IMR-90 (cell line): ENCODE measurements at regions not wholly inside any gene's neighbourhood (a gene's known extent, or its start where the extent isn't known, plus 50 kb on each side); places are given as distances from the start of the nearest gene placed in this dataset.

Experiments
- ATAC-seq: fragments of 200-7000 bp; cut with Tn5 transposase; 2 replicates; pipeline ENCODE4 v1.9.1; 2020; ENCODE audit warnings: low read depth, mild to moderate bottlenecking, moderate library complexity
- BruUV-seq: library from RNA; stranded (reverse); fragments of 400-500 nt; replicated peaks from 2 replicates; lab custom pipeline; 2021; lab: Mats Ljungman, UMichigan
- CTCF ChIA-PET: fragments of 300-600 bp; formaldehyde crosslinking; extraction: SDS; loops from one replicate; lab custom pipeline; 2021; ENCODE audit warnings: antibody characterized with exemption; lab: Yijun Ruan, JAX
- POLR2A ChIA-PET: fragments of 300-600 bp; sonication (Branson Sonifier 250); formaldehyde crosslinking; loops from one replicate; lab custom pipeline; 2022; ENCODE audit warnings: antibody characterized with exemption; ENCODE audit not compliant: unreplicated experiment; lab: Charles Lee
- DNase-seq: peaks from one replicate; pipeline ENCODE4 v3.0.0; 2013
- H2AFZ ChIP-seq: replicated peaks from 2 replicates; pipeline ENCODE3; 2013; ENCODE audit warnings: low read length, mild to moderate bottlenecking; ENCODE audit not compliant: poor library complexity
- H2AK5ac ChIP-seq: 2 replicates; pipeline ENCODE4 v1.6.1; 2013; ENCODE audit warnings: low read depth, low read length, inconsistent platforms
- H2AK9ac ChIP-seq: replicated peaks from 2 replicates; pipeline ENCODE3; 2013; ENCODE audit warnings: mild to moderate bottlenecking, low read depth, low read length, moderate library complexity; ENCODE audit not compliant: poor library complexity
- H2BK120ac ChIP-seq: 2 replicates; pipeline ENCODE4 v1.6.1; 2013; ENCODE audit warnings: low read depth, low read length, inconsistent platforms
- H2BK15ac ChIP-seq: 3 replicates; pipeline ENCODE4 v1.6.1; 2013; ENCODE audit warnings: low read depth, low read length, inconsistent platforms
- H2BK20ac ChIP-seq: 2 replicates; pipeline ENCODE4 v1.6.1; 2013; ENCODE audit warnings: low read depth, mild to moderate bottlenecking, inconsistent platforms, low read length, moderate library complexity
- H2BK5ac ChIP-seq: 2 replicates; pipeline ENCODE4 v1.6.1; 2013; ENCODE audit warnings: mild to moderate bottlenecking, low read depth, low read length, inconsistent platforms; ENCODE audit not compliant: poor library complexity, severe bottlenecking
- H3K14ac ChIP-seq: replicated peaks from 2 replicates; pipeline ENCODE4 v1.6.1; 2013; ENCODE audit warnings: low read depth, low read length, inconsistent platforms
- H3K18ac ChIP-seq: 2 replicates; pipeline ENCODE4 v1.6.1; 2013; ENCODE audit warnings: low read depth, low read length, control low read depth
- H3K23ac ChIP-seq: 2 replicates; pipeline ENCODE4 v1.6.1; 2013; ENCODE audit warnings: low read depth, low read length, inconsistent platforms
- H3K27ac ChIP-seq: 2 replicates; pipeline ENCODE4 v1.5.1; 2013; ENCODE audit warnings: mild to moderate bottlenecking, control low read depth, low read length; ENCODE audit not compliant: insufficient read depth
- H3K27me3 ChIP-seq: 2 replicates; pipeline ENCODE4 v1.6.1; 2013; ENCODE audit warnings: low read length; ENCODE audit not compliant: control insufficient read depth, insufficient read depth
- H3K36me3 ChIP-seq: 2 replicates; pipeline ENCODE4 v1.6.1; 2013; ENCODE audit warnings: low read length, mixed read lengths; ENCODE audit not compliant: control insufficient read depth, insufficient read depth
- H3K4ac ChIP-seq: 2 replicates; pipeline ENCODE4 v1.6.1; 2013; ENCODE audit warnings: low read depth, low read length, inconsistent platforms
- H3K4me1 ChIP-seq: 2 replicates; pipeline ENCODE4 v1.6.1; 2013; ENCODE audit warnings: low read length, mixed read lengths; ENCODE audit not compliant: control insufficient read depth, insufficient read depth
- H3K4me2 ChIP-seq: 2 replicates; pipeline ENCODE4 v1.6.1; 2013; ENCODE audit warnings: low read depth, mild to moderate bottlenecking, control low read depth, low read length, moderate library complexity
- H3K4me3 ChIP-seq: 2 replicates; pipeline ENCODE4 v1.5.1; 2013; ENCODE audit warnings: low read depth, mild to moderate bottlenecking, control low read depth, low read length, moderate library complexity; ENCODE audit not compliant: insufficient read depth
- H3K56ac ChIP-seq: 2 replicates; pipeline ENCODE4 v1.6.1; 2013; ENCODE audit warnings: low read length, inconsistent platforms; ENCODE audit not compliant: insufficient read depth; ENCODE audit errors: extremely low read depth
- H3K79me1 ChIP-seq, 2 experiments: 2 replicates each; pipeline ENCODE4 v1.6.1; 2013; ENCODE audit warnings: low read length in 2 of 2, inconsistent platforms in 1 of 2, low read depth in 1 of 2
- H3K9ac ChIP-seq: 2 replicates; pipeline ENCODE4 v1.6.1; 2013; ENCODE audit warnings: low read depth, low read length, control low read depth
- H3K9me1 ChIP-seq: 2 replicates; pipeline ENCODE4 v1.6.1; 2013; ENCODE audit warnings: low read length, inconsistent platforms; ENCODE audit not compliant: insufficient read depth
- H3K9me3 ChIP-seq: 2 replicates; pipeline ENCODE4 v1.6.1; 2013; ENCODE audit warnings: low read length; ENCODE audit not compliant: control insufficient read depth, insufficient read depth
- H4K20me1 ChIP-seq: 2 replicates; pipeline ENCODE4 v1.6.1; 2013; ENCODE audit warnings: low read length, inconsistent platforms; ENCODE audit not compliant: insufficient read depth
- H4K5ac ChIP-seq: 2 replicates; pipeline ENCODE4 v1.6.1; 2013; ENCODE audit warnings: mild to moderate bottlenecking, low read depth, low read length, control low read depth
- H4K8ac ChIP-seq, 2 experiments: 2 replicates each; pipeline ENCODE4 v1.6.1; 2013; ENCODE audit warnings: low read depth in 2 of 2, low read length in 2 of 2, control low read depth in 1 of 2, inconsistent platforms in 1 of 2
- H4K91ac ChIP-seq: 2 replicates; pipeline ENCODE4 v1.6.1; 2013; ENCODE audit warnings: low read depth, low read length, inconsistent platforms; ENCODE audit not compliant: insufficient read depth
- FOS ChIP-seq: fragments of 150-350 bp; IDR thresholded peaks from 2 replicates; pipeline ENCODE4 v1.6.1; 2016; ENCODE audit warnings: low read depth, low read length
- RAD21 ChIP-seq: IDR thresholded peaks from 2 replicates; pipeline ENCODE4 v1.6.1; 2012; ENCODE audit warnings: low read length, improper control_type of control experiment
- RCOR1 ChIP-seq: IDR thresholded peaks from 2 replicates; pipeline ENCODE4 v1.6.1; 2012; ENCODE audit warnings: mild to moderate bottlenecking, low read length, improper control_type of control experiment; ENCODE audit not compliant: insufficient replicate concordance
- dilution Hi-C: fragments of 300-500 bp; cut with HindIII; formaldehyde crosslinking; loops from one replicate; pipeline ENCODE4 v1.14.3; 2018; ENCODE audit warnings: low sequenced_read_pairs; ENCODE audit not compliant: unreplicated experiment
- in situ Hi-C: fragments of 300-500 bp; cut with MboI; formaldehyde crosslinking; loops from 3 replicates; pipeline ENCODE4 v1.14.3; 2019; ENCODE audit warnings: low sequenced_read_pairs, inconsistent platforms, mixed read lengths
- intact Hi-C: fragments of 100-400 bp; cut with micrococcal nuclease; formaldehyde crosslinking; loops from 2 replicates; pipeline ENCODE4 v1.10.0; 2022
- TF ChIP-seq, protein P1 (sequence below): fragments of 150-350 bp; IDR thresholded peaks from 2 replicates; pipeline ENCODE4 v1.6.1; 2017; ENCODE audit warnings: mild to moderate bottlenecking, antibody characterized with exemption, low read length, low read depth

DNA sequence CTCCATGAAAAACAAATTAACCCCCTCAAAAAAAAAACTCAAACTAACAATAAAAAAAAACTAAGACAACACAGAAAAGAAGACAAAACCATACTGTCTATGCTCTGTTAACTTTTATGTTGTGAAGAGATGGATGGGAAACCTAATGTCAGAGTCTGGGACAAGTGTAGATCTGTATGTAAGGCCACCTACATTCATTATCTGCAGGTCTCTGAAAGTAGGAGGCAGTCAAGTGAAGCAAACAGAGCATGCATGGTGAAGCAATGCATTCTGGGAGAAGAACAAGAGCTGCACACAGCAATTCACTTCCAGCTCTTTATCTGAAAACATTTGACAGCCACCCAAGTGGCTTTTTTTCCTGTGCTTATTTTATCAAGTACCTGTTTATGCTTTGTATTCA, 452.0 kb downstream of the EPHA7 start:
- Histone ChIP-seq H2BK120ac (no peak overlapping the region), H3K4me1 (no peaks in the 10 kb centered on the region)
- POLR2A ChIA-PET, result no interaction called here

More for the DNA sequence above, 452.0 kb downstream of the EPHA7 start:
- Histone ChIP-seq H2AFZ (no peak overlapping the region), H3K14ac (no peak overlapping the region), H2AK5ac (no peak overlapping the region), H4K5ac (no peak overlapping the region), H4K8ac (no peak overlapping the region), H3K79me1 (no peaks in the 10 kb centered on the region), H3K56ac (no peak overlapping the region), H3K4ac (no peak overlapping the region), H4K20me1 (no peaks in the 10 kb centered on the region), H3K4me3 (no peak overlapping the region), H3K4me2 (no peak overlapping the region), H3K9me3 (no peaks in the 10 kb centered on the region), H3K36me3 (no peaks in the 10 kb centered on the region), H3K9me1 (no peaks in the 10 kb centered on the region), H4K91ac (no peak overlapping the region), H3K9ac (no peak overlapping the region), H3K27ac (no peak overlapping the region), H2BK15ac (no peak overlapping the region), H2AK9ac (no peak overlapping the region), H2BK20ac (no peak overlapping the region), H3K23ac (no peak overlapping the region), H3K27me3 (no peaks in the 10 kb centered on the region), H3K18ac (no peak overlapping the region), H2BK5ac (no peak overlapping the region)
- dilution Hi-C loops (no loop called here), intact Hi-C loops (no loop called here), in situ Hi-C loops (no loop called here)
- CTCF ChIA-PET, result no interaction called here
- BruUV-seq, result no TSS peak
- TF ChIP-seq RAD21 (no peak), FOS (no peak), RCOR1 (no peak)
- TF ChIP-seq, protein P1, sequence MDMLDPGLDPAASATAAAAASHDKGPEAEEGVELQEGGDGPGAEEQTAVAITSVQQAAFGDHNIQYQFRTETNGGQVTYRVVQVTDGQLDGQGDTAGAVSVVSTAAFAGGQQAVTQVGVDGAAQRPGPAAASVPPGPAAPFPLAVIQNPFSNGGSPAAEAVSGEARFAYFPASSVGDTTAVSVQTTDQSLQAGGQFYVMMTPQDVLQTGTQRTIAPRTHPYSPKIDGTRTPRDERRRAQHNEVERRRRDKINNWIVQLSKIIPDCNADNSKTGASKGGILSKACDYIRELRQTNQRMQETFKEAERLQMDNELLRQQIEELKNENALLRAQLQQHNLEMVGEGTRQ, result no peak
- DNase-seq (no peak), ATAC-seq (no peak)
